T-cell (primary cell): ENCODE measurements at regions not wholly inside any gene's neighbourhood (a gene's known extent, or its start where the extent isn't known, plus 50 kb on each side); places are given as distances from the start of the nearest gene placed in this dataset.

Experiments used
- ATAC-seq, 4 experiments: fragments of 200-7000 bp in 3 of 4; fragments of 150-1000 bp in 1 of 4; cut with Tn5 transposase; replicated peaks in 1 of 4; 1 replicate in 3 of 4; 2 replicates in 1 of 4; pipeline ENCODE4 v1.10.0; 2021; ENCODE audit warnings: moderate library complexity in 3 of 4, mild to moderate bottlenecking in 2 of 4, moderate number of reproducible peaks in 1 of 4
- CTCF ChIA-PET, 2 donors: fragments of 300-600 bp; sonication (Branson Sonifier 250); formaldehyde crosslinking; loops; one replicate each; lab custom pipeline; 2022; ENCODE audit warnings: antibody characterized with exemption in 2 of 2; lab: Charles Lee
- POLR2A ChIA-PET, 2 donors: fragments of 300-600 bp; sonication (Branson Sonifier 250); formaldehyde crosslinking; loops; one replicate each; lab custom pipeline; 2022; ENCODE audit warnings: antibody characterized with exemption in 2 of 2; lab: Charles Lee
- DNase-seq, 35 experiments: peaks; one replicate each; pipeline versions ENCODE4 v3.0.0 to v3.0.0-alpha.2; 2013 to 2023
- H3K27ac ChIP-seq: one replicate; pipeline ENCODE4 v1.5.1; 2013; ENCODE audit warnings: low read length
- H3K27me3 ChIP-seq, 2 experiments: replicated peaks in 1 of 2; 1 replicate in 1 of 2; 2 replicates in 1 of 2; pipeline versions ENCODE4 v1.6.1 to v1.7.0; 2013; ENCODE audit warnings: low read length in 1 of 2, mixed read lengths in 1 of 2; ENCODE audit not compliant: control insufficient read depth in 2 of 2, insufficient read depth in 2 of 2; ENCODE audit errors: extremely low read depth in 1 of 2
- H3K36me3 ChIP-seq, 2 donors: 1 replicate in 1 of 2; 2 replicates in 1 of 2; pipeline versions ENCODE4 v1.6.1 to v1.7.0; 2013; ENCODE audit warnings: low read length in 1 of 2; ENCODE audit not compliant: control insufficient read depth in 2 of 2, insufficient read depth in 1 of 2; ENCODE audit errors: extremely low read depth in 1 of 2
- H3K4me1 ChIP-seq, 2 experiments: 1 replicate in 1 of 2; 2 replicates in 1 of 2; pipeline versions ENCODE4 v1.6.1 to v1.7.0; 2013; ENCODE audit warnings: low read length in 2 of 2, mixed read lengths in 1 of 2; ENCODE audit not compliant: insufficient read depth in 2 of 2, control insufficient read depth in 1 of 2; ENCODE audit errors: extremely low read depth in 1 of 2
- H3K4me3 ChIP-seq, 2 donors: 1 replicate in 1 of 2; 2 replicates in 1 of 2; pipeline versions ENCODE4 v1.5.1 to v1.7.0; 2013; ENCODE audit warnings: mild to moderate bottlenecking in 2 of 2, low read length in 1 of 2, moderate library complexity in 1 of 2; ENCODE audit not compliant: control insufficient read depth in 1 of 2; ENCODE audit errors: extremely low read depth in 1 of 2
- H3K9me3 ChIP-seq: 2 replicates; pipeline ENCODE4 v1.7.0; 2013
- H3K27ac Mint-ChIP-seq, 2 donors: one replicate each; pipeline ENCODE4 v1.8.0; 2020 to 2021; ENCODE audit warnings: mild to moderate bottlenecking in 2 of 2, mixed read lengths in 2 of 2
- H3K27me3 Mint-ChIP-seq, 2 donors: one replicate each; pipeline ENCODE4 v1.8.0; 2021 to 2022; ENCODE audit warnings: mixed read lengths in 2 of 2
- H3K36me3 Mint-ChIP-seq: one replicate; pipeline ENCODE4 v1.8.0; 2021; ENCODE audit warnings: mixed read lengths
- H3K4me1 Mint-ChIP-seq, 3 donors: one replicate each; pipeline ENCODE4 v1.8.0; 2020 to 2022; ENCODE audit warnings: mixed read lengths in 3 of 3, mild to moderate bottlenecking in 1 of 3
- H3K4me3 Mint-ChIP-seq, 3 donors: one replicate each; pipeline ENCODE4 v1.8.0; 2020 to 2022; ENCODE audit warnings: mild to moderate bottlenecking in 3 of 3, mixed read lengths in 3 of 3, moderate library complexity in 3 of 3
- H3K9me3 Mint-ChIP-seq, 3 donors: one replicate each; pipeline ENCODE4 v1.8.0; 2020 to 2022; ENCODE audit warnings: mixed read lengths in 3 of 3
- WGBS: methylation state at CpG from one replicate; pipeline ENCODE4 v1.1.5; 2013; ENCODE audit warnings: missing lambda C conversion rate; ENCODE audit not compliant: insufficient coverage; 5-methylcytosine and 5-hydroxymethylcytosine counted together

GRCh38 chr11:100557830-100558611 lies 129.1 kb upstream of the ARHGAP42 start:
- Histone ChIP-seq H3K27me3 (peaks cover 0 to 2% of the 10 kb centered on the region in 2 experiments), H3K27ac (no peak overlapping the region), H3K4me1 (no peaks in the 10 kb centered on the region), H3K4me3 (no peak overlapping the region), H3K36me3 (no peaks in the 10 kb centered on the region), H3K9me3 (no peaks in the 10 kb centered on the region)
- H3K9me3 Mint-ChIP-seq: peaks cover 5 to 8% (median 5%) of the 10 kb centered on the region in 3 donors
- ChIA-PET CTCF (no interaction called here), POLR2A (no interaction called here)
- H3K27ac Mint-ChIP-seq: no peak overlapping the region
- WGBS: no CpG with 5 or more reads among the region's 8 CpGs
- H3K36me3 Mint-ChIP-seq: no peaks in the 10 kb centered on the region
- ATAC-seq: no peak
- H3K4me1 Mint-ChIP-seq: no peaks in the 10 kb centered on the region
- no peak overlapping the region for H3K4me3 Mint-ChIP-seq
- DNase-seq: no peak
- no peaks in the 10 kb centered on the region for H3K27me3 Mint-ChIP-seq

- no peak for ATAC-seq
- Histone ChIP-seq H3K27me3 (peaks cover 0 to 2% of the 10 kb centered on the region in 2 experiments), H3K4me3 (no peak overlapping the region), H3K27ac (no peak overlapping the region), H3K4me1 (no peaks in the 10 kb centered on the region), H3K9me3 (no peaks in the 10 kb centered on the region), H3K36me3 (no peaks in the 10 kb centered on the region)
- H3K4me1 Mint-ChIP-seq: no peaks in the 10 kb centered on the region
- no peak for DNase-seq
- H3K9me3 Mint-ChIP-seq: peaks cover 5 to 9% (median 7%) of the 10 kb centered on the region in 3 donors
- H3K27ac Mint-ChIP-seq: no peak overlapping the region
- no peaks in the 10 kb centered on the region for H3K36me3 Mint-ChIP-seq
- POLR2A ChIA-PET: no interaction called here
- 93% methylated on average over 2 of the region's 3 CpGs for WGBS
- H3K4me3 Mint-ChIP-seq: no peak overlapping the region
- CTCF ChIA-PET: no interaction called here
- H3K27me3 Mint-ChIP-seq: no peaks in the 10 kb centered on the region
These were observed 126.5 kb upstream of the ARHGAP42 start for GRCh38 chr11:100560606-100561005.

- Histone ChIP-seq H3K27ac (no peak overlapping the region), H3K4me3 (no peak overlapping the region), H3K36me3 (no peaks in the 10 kb centered on the region), H3K9me3 (no peaks in the 10 kb centered on the region), H3K4me1 (no peaks in the 10 kb centered on the region), H3K27me3 (no peaks in the 10 kb centered on the region)
- H3K4me1 Mint-ChIP-seq: no peaks in the 10 kb centered on the region
- H3K27me3 Mint-ChIP-seq: no peaks in the 10 kb centered on the region
- no peak overlapping the region for H3K27ac Mint-ChIP-seq
- H3K36me3 Mint-ChIP-seq: no peaks in the 10 kb centered on the region
- DNase-seq: no peak
- H3K4me3 Mint-ChIP-seq: no peak overlapping the region
- no peak for ATAC-seq
- ChIA-PET POLR2A (no interaction called here), CTCF (no interaction called here)
- WGBS: no CpG with 5 or more reads among the region's 1 CpG
- peaks cover 5 to 9% (median 7%) of the 10 kb centered on the region in 3 donors for H3K9me3 Mint-ChIP-seq
These were observed 125.8 kb upstream of the ARHGAP42 start for GRCh38 chr11:100561323-100561722.

GRCh38 chr11:100562128-100562527 lies 125.0 kb upstream of the ARHGAP42 start:
- Mint-ChIP-seq H3K27me3 (no peaks in the 10 kb centered on the region), H3K9me3 (peaks cover 5 to 12% (median 7%) of the 10 kb centered on the region in 3 donors), H3K4me1 (no peaks in the 10 kb centered on the region), H3K4me3 (no peak overlapping the region), H3K27ac (no peak overlapping the region), H3K36me3 (no peaks in the 10 kb centered on the region)
- Histone ChIP-seq H3K36me3 (no peaks in the 10 kb centered on the region), H3K27me3 (no peaks in the 10 kb centered on the region), H3K27ac (no peak overlapping the region), H3K4me3 (no peak overlapping the region), H3K9me3 (no peaks in the 10 kb centered on the region), H3K4me1 (no peaks in the 10 kb centered on the region)
- DNase-seq (no peak), ATAC-seq (no peak)
- no CpG with 5 or more reads among the region's 2 CpGs for WGBS
- POLR2A ChIA-PET: no interaction called here
- CTCF ChIA-PET: no interaction called here

DNA sequence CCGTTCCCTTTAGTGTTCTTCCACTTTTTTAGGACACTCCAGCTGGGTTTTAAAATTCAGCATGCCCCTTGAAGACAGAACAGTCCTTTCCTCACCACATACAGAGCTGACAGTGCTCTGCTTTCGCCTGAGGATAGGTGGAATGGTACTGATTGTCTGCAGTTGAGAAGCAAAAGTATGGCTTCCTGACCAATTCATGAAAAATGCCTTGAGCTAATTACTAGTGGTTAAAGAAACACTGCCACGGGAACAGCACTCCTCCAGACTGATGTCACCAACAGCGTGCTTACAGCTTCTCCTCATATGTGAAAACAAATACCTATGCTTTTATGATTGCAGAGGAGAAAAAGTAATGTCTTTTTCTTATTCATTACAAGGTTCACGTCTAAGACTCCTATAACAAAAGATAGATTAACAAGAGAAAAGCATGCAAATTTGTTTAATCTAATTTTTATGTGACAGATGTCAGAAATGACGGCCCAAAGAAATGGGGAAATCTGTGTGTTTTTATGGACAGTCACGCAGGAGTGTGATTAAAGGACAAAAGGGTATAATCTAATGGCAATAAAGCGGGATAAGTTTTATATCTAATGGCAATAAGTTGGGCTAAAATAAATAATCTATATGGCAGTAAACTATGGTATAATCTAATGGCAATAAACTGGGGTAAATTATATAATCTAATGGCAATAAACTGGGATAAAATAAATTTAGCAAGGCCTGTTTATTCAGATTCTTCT lies 123.4 kb upstream of the ARHGAP42 start:
- Mint-ChIP-seq H3K9me3 (peaks cover 0 to 8% (median 2%) of the 10 kb centered on the region in 3 donors), H3K27ac (no peak overlapping the region), H3K4me1 (no peaks in the 10 kb centered on the region), H3K36me3 (no peaks in the 10 kb centered on the region), H3K4me3 (no peak overlapping the region), H3K27me3 (no peaks in the 10 kb centered on the region)
- Histone ChIP-seq H3K9me3 (no peaks in the 10 kb centered on the region), H3K4me3 (no peak overlapping the region), H3K36me3 (no peaks in the 10 kb centered on the region), H3K27ac (no peak overlapping the region), H3K4me1 (no peaks in the 10 kb centered on the region), H3K27me3 (no peaks in the 10 kb centered on the region)
- WGBS: 67% methylated on average over 1 of the region's 8 CpGs
- no peak for DNase-seq
- ATAC-seq: no peak
- CTCF ChIA-PET: no interaction called here
- POLR2A ChIA-PET: no interaction called here

DNA sequence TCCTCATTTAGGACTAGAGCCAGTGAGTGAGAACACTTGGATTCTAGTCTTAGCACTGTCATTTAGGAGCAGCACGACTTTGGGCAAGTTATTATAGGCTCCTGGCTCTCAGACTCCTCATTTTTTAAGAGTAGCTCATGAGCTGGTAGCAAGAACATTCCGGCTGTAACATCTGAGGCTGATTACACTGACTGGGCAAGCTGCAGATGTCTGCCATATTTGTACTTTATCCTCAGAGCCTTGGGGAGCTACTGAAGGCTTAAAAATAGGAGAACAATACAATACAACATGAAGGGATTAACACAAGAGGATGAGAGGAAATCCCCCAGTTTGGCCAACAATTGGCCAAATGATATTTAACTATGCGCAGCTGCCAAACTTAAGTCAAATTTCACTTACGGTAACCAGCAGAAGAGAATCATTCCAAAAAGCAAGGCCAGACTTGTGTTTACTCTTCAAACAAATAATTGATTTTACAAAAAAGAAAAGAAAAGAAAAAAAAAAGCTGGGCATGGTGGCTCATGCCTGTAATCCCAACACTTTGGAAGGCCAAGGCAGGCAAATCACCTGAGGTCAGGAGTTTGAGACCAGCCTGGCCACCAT lies 113.1 kb upstream of the ARHGAP42 start:
- DNase-seq: no peak
- ChIA-PET POLR2A (no interaction called here), CTCF (no interaction called here)
- no peak overlapping the region for H3K27ac ChIP-seq
- peaks cover 0 to 4% of the 10 kb centered on the region in 2 experiments for H3K27me3 ChIP-seq
- 50% methylated on average over 2 of the region's 4 CpGs for WGBS
- ATAC-seq: no peak
- H3K36me3 ChIP-seq: no peaks in the 10 kb centered on the region
- H3K9me3 ChIP-seq: no peaks in the 10 kb centered on the region
- no peaks in the 10 kb centered on the region for H3K4me1 ChIP-seq
- H3K4me3 Mint-ChIP-seq: no peak overlapping the region
- no peaks in the 10 kb centered on the region for H3K36me3 Mint-ChIP-seq
- H3K4me1 Mint-ChIP-seq: no peaks in the 10 kb centered on the region
- H3K9me3 Mint-ChIP-seq: peaks cover 3 to 8% (median 6%) of the 10 kb centered on the region in 3 donors
- H3K27ac Mint-ChIP-seq: no peak overlapping the region
- no peaks in the 10 kb centered on the region for H3K27me3 Mint-ChIP-seq
- no peak overlapping the region for H3K4me3 ChIP-seq
